ENCODE measurements at regions not wholly inside any gene's neighbourhood (a gene's known extent, or its start where the extent isn't known, plus 50 kb on each side); places are given as distances from the start of the nearest gene placed in this dataset.

DNA sequence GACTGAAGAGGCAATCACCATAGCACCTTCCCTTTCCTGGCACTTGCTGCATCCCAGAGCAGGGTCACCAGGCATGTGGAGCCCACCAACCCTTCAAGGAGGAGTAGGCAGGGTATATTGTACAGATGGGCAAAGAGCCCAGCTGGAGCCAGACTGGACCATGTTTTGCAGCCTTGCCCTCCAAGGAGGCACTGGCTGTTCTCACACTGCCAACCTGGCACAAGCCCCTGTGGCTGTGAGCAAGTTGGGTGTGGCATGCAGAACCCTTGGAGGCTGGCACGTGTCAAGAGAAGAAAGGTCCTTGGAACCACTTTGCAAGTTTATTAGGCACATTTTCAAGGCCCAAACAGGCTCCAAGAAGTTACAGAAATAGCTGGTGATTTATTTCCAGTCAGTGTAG is 146.4 kb downstream of the FOXD2 start:
- Histone ChIP-seq H3K4me2 (ENCODE audit: low read length) (no peak overlapping the region), H3K79me2 (no peaks in the 10 kb centered on the region), H3K9me3 (ENCODE audit: control insufficient read depth, low read length) (no peaks in the 10 kb centered on the region), H2AFZ (no peak overlapping the region), H3K36me3 (ENCODE audit: control insufficient read depth, insufficient read depth, low read length) (no peaks in the 10 kb centered on the region), H3K4me3 (ENCODE audit: low read depth, low read length) (no peak overlapping the region), H3K9ac (no peak overlapping the region), H3K4me1 (no peaks in the 10 kb centered on the region), H3K27ac (no peak overlapping the region), H3K27me3 (ENCODE audit: control insufficient read depth, insufficient read depth, low read length) (no peaks in the 10 kb centered on the region)
- TF ChIP-seq, protein P1, sequence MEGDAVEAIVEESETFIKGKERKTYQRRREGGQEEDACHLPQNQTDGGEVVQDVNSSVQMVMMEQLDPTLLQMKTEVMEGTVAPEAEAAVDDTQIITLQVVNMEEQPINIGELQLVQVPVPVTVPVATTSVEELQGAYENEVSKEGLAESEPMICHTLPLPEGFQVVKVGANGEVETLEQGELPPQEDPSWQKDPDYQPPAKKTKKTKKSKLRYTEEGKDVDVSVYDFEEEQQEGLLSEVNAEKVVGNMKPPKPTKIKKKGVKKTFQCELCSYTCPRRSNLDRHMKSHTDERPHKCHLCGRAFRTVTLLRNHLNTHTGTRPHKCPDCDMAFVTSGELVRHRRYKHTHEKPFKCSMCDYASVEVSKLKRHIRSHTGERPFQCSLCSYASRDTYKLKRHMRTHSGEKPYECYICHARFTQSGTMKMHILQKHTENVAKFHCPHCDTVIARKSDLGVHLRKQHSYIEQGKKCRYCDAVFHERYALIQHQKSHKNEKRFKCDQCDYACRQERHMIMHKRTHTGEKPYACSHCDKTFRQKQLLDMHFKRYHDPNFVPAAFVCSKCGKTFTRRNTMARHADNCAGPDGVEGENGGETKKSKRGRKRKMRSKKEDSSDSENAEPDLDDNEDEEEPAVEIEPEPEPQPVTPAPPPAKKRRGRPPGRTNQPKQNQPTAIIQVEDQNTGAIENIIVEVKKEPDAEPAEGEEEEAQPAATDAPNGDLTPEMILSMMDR (IDR thresholded peaks at IDR 0.05): no peak

GRCh38 chr1:47585141-47585902 is 147.5 kb downstream of the FOXD2 start:
- Histone ChIP-seq H3K36me3 (ENCODE audit: control insufficient read depth, insufficient read depth, low read length) (no peaks in the 10 kb centered on the region), H3K27me3 (ENCODE audit: control insufficient read depth, insufficient read depth, low read length) (no peaks in the 10 kb centered on the region), H3K9me3 (ENCODE audit: control insufficient read depth, low read length) (no peaks in the 10 kb centered on the region), H3K27ac (no peak overlapping the region), H2AFZ (no peak overlapping the region), H3K4me2 (ENCODE audit: low read length) (no peak overlapping the region), H3K9ac (no peak overlapping the region), H3K4me3 (ENCODE audit: low read depth, low read length) (no peak overlapping the region), H3K79me2 (no peaks in the 10 kb centered on the region), H3K4me1 (no peaks in the 10 kb centered on the region)
- TF ChIP-seq, protein P1 (IDR thresholded peaks at IDR 0.05): no peak

DNA sequence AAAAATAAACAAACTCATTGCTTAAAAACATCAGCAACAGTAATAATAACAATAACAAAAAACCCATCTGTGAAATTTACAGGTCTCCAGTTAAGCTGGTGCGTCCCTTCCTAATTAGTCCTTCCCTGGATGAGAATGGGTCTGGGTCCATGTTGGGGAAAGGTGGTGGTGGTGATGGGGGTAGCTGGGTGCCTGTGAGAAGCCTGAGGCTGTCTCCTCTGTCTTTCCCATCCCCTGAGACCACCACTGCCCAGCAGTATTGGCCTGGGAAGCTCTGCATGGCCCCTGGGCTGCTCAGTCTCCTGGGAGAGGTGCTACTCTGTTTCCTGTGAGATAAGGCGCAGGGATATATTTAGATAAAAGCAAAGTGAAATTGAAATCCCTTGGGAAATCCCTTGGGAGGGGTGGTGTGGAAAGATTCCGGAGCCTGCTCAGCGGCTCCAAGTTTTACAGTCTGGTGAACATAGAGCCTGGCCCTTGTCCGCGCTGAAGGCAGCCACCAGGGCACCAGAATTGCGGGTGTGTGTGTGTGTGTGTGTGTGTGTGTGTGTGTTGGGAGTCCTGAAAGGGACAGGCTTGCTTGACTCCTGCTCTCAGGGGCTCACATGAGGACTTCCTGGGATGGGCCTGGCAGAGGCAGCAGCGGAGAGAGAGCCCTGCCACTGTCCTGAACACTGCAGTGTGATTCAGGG is 150.2 kb downstream of the FOXD2 start:
- Histone ChIP-seq H3K79me2 (no peaks in the 10 kb centered on the region), H3K9ac (no peak overlapping the region), H3K4me2 (ENCODE audit: low read length) (no peak overlapping the region), H3K36me3 (ENCODE audit: control insufficient read depth, insufficient read depth, low read length) (no peaks in the 10 kb centered on the region), H2AFZ (no peak overlapping the region), H3K9me3 (ENCODE audit: control insufficient read depth, low read length) (no peaks in the 10 kb centered on the region), H3K4me3 (ENCODE audit: low read depth, low read length) (no peak overlapping the region), H3K27ac (no peak overlapping the region), H3K4me1 (no peaks in the 10 kb centered on the region), H3K27me3 (ENCODE audit: control insufficient read depth, insufficient read depth, low read length) (no peaks in the 10 kb centered on the region)
- TF ChIP-seq, protein P1 (IDR thresholded peaks at IDR 0.05): no peak

DNA sequence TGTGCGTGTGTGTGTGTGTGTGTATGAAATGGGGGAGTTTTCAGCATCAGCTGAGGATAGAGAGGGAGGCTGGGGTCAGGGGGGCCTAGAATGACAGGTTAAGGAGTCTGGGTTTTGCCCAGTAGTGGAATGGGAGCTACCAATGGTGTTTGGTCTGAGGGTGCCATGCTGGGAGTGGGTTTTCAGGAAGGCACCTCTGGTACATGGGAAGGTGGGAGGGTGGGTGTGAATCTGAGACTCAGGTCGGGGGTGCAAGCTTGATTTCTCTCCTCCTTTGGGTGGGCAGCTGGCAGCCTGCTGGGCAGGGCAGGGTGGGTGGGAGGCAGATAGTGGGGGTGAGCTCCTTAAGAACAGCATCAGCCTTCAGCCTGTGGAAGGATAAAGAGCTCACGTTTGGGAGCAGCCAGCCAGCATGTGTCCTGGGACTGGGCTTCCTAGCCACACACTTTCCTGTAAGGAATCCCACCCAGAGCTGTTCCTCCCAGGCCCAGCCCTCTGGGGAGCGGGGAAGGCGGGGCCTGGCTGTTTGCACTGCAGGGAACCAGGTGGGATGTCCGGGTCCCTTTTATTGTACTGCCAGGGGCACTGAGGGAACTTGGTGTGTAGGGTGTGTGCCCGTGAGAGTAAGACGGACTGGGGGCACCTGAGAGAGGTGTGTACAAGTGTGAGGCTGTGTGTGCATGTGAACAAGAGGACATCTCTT is 152.8 kb downstream of the FOXD2 start:
- Histone ChIP-seq H3K9ac (no peak overlapping the region), H2AFZ (no peak overlapping the region), H3K27ac (no peak overlapping the region), H3K27me3 (ENCODE audit: control insufficient read depth, insufficient read depth, low read length) (no peaks in the 10 kb centered on the region), H3K36me3 (ENCODE audit: control insufficient read depth, insufficient read depth, low read length) (no peaks in the 10 kb centered on the region), H3K79me2 (no peaks in the 10 kb centered on the region), H3K4me3 (ENCODE audit: low read depth, low read length) (no peak overlapping the region), H3K4me1 (no peaks in the 10 kb centered on the region), H3K9me3 (ENCODE audit: control insufficient read depth, low read length) (no peaks in the 10 kb centered on the region), H3K4me2 (ENCODE audit: low read length) (no peak overlapping the region)
- TF ChIP-seq, protein P1 (IDR thresholded peaks at IDR 0.05): no peak
